Esophagus (tissue), 2 donors: ENCODE measurements at regions not wholly inside any gene's neighbourhood (a gene's known extent, or its start where the extent isn't known, plus 50 kb on each side); places are given as distances from the start of the nearest gene placed in this dataset.
"Not testable (repeated sequence)": the region's sequence is repeated elsewhere in the genome, so short reads cannot be mapped to it uniquely, and the experiment has no call there.

Source experiments
- H3K27ac ChIP-seq, 2 donors: one replicate each; pipeline ENCODE4 v1.5.1; 2013; ENCODE audit warnings: low read depth in 2 of 2, mild to moderate bottlenecking in 2 of 2, inconsistent platforms in 1 of 2, low read length in 1 of 2, moderate library complexity in 1 of 2
- H3K27me3 ChIP-seq, 2 donors: one replicate each; pipeline ENCODE4 v1.6.1; 2013; ENCODE audit warnings: low read length in 2 of 2, control low read depth in 1 of 2, mild to moderate bottlenecking in 1 of 2; ENCODE audit not compliant: insufficient read depth in 2 of 2, control insufficient read depth in 1 of 2
- H3K36me3 ChIP-seq, 2 donors: one replicate each; pipeline ENCODE4 v1.6.1; 2013; ENCODE audit warnings: low read length in 1 of 2; ENCODE audit not compliant: control insufficient read depth in 2 of 2, insufficient read depth in 2 of 2
- H3K4me1 ChIP-seq, 2 donors: one replicate each; pipeline ENCODE4 v1.6.1; 2013; ENCODE audit warnings: low read length in 1 of 2; ENCODE audit not compliant: control insufficient read depth in 2 of 2, insufficient read depth in 2 of 2
- H3K4me3 ChIP-seq, 2 donors: one replicate each; pipeline ENCODE4 v1.5.1; 2013; ENCODE audit warnings: low read length in 2 of 2, mild to moderate bottlenecking in 2 of 2, low read depth in 1 of 2, moderate library complexity in 1 of 2
- H3K9me3 ChIP-seq, 2 donors: one replicate each; pipeline ENCODE4 v1.6.1; 2013; ENCODE audit warnings: mild to moderate bottlenecking in 2 of 2, low read depth in 1 of 2, low read length in 1 of 2, moderate library complexity in 1 of 2; ENCODE audit not compliant: control insufficient read depth in 2 of 2, insufficient read depth in 1 of 2
- WGBS, 2 donors: extraction: QIAGEN DNeasy Blood & Tissue Kit; methylation state at CpG; one replicate each; pipeline ENCODE4 v1.1.7; 2013; 5-methylcytosine and 5-hydroxymethylcytosine counted together
- donor health status: healthy with polysubstance abuse.
- donor health status: Bipolar disorder and iron deficiency.

GRCh38 chr9:41075671-41076070 lies 52.8 kb downstream of the FOXD4L6 start:
- H3K27ac ChIP-seq, H3K4me3 ChIP-seq, H3K4me1 ChIP-seq, H3K27me3 ChIP-seq, H3K36me3 ChIP-seq, H3K9me3 ChIP-seq: not testable (repeated sequence)
- 62 to 74% methylated on average over 1 of the region's 1 CpG for WGBS, 2 donors

- not testable (repeated sequence) for H3K27me3 ChIP-seq, H3K36me3 ChIP-seq, H3K27ac ChIP-seq, H3K9me3 ChIP-seq, H3K4me1 ChIP-seq
- 4 to 5% methylated on average over 63 of the region's 63 CpGs for WGBS, 2 donors
- peak overlapping the region; percentile 53 to 56 for H3K4me3 ChIP-seq
Measured at GRCh38 chr9:41074356-41074942, 54.0 kb downstream of the FOXD4L6 start.

- H3K27ac ChIP-seq, H3K27me3 ChIP-seq, H3K9me3 ChIP-seq, H3K36me3 ChIP-seq, H3K4me1 ChIP-seq: not testable (repeated sequence)
- peak overlapping the region in 1 of 2 donors; percentile 53 for H3K4me3 ChIP-seq
- 21 to 22% methylated on average over 38 of the region's 39 CpGs for WGBS, 2 donors
Measured at GRCh38 chr9:41073471-41074243, 54.8 kb downstream of the FOXD4L6 start.

- not testable (repeated sequence) for H3K36me3 ChIP-seq, H3K27me3 ChIP-seq, H3K27ac ChIP-seq, H3K4me1 ChIP-seq, H3K4me3 ChIP-seq, H3K9me3 ChIP-seq
- 21 to 34% methylated on average over 8 of the region's 8 CpGs for whole genome bisulfite sequencing, 2 donors
Measured at GRCh38 chr9:41064125-41064795, 64.2 kb downstream of the FOXD4L6 start.

GRCh38 chr9:41063243-41063642 lies 65.2 kb downstream of the FOXD4L6 start:
- H3K27me3 ChIP-seq, H3K4me1 ChIP-seq, H3K36me3 ChIP-seq, H3K4me3 ChIP-seq, H3K27ac ChIP-seq, H3K9me3 ChIP-seq: not testable (repeated sequence)
- 79 to 80% methylated on average over 5 of the region's 5 CpGs for whole genome bisulfite sequencing, 2 donors

GRCh38 chr9:41059603-41060002 lies 68.9 kb downstream of the FOXD4L6 start:
- H3K36me3 ChIP-seq, H3K9me3 ChIP-seq, H3K27ac ChIP-seq, H3K4me3 ChIP-seq, H3K27me3 ChIP-seq, H3K4me1 ChIP-seq: not testable (repeated sequence)
- 89% methylated on average over 1 of the region's 1 CpG for WGBS, 2 donors

- H3K36me3 ChIP-seq, H3K4me1 ChIP-seq: not testable (repeated sequence)
- 52 to 63% methylated on average over 4 of the region's 4 CpGs for WGBS, 2 donors
Measured at GRCh38 chr9:41053666-41054363, 74.7 kb downstream of the FOXD4L6 start.

GRCh38 chr9:41048672-41049071 lies 79.8 kb downstream of the FOXD4L6 start:
- WGBS, 2 donors, result 98% methylated on average over 2 of the region's 2 CpGs; no CpG with 5 or more reads in 1 of the 2 donors

More at GRCh38 chr9:41053666-41054363, 74.7 kb downstream of the FOXD4L6 start:
- not testable (repeated sequence) for H3K9me3 ChIP-seq, H3K27ac ChIP-seq, H3K27me3 ChIP-seq, H3K4me3 ChIP-seq

GRCh38 chr9:41047792-41048191 lies 80.7 kb downstream of the FOXD4L6 start:
- not testable (repeated sequence) for H3K27ac ChIP-seq, H3K9me3 ChIP-seq, H3K36me3 ChIP-seq, H3K27me3 ChIP-seq, H3K4me1 ChIP-seq, H3K4me3 ChIP-seq

More at GRCh38 chr9:41048672-41049071, 79.8 kb downstream of the FOXD4L6 start:
- not testable (repeated sequence) for H3K9me3 ChIP-seq, H3K27me3 ChIP-seq, H3K36me3 ChIP-seq, H3K4me3 ChIP-seq, H3K4me1 ChIP-seq, H3K27ac ChIP-seq
